Naive thymus-derived CD4-positive, alpha-beta T cell (primary cell): ENCODE measurements at regions not wholly inside any gene's neighbourhood (a gene's known extent, or its start where the extent isn't known, plus 50 kb on each side); places are given as distances from the start of the nearest gene placed in this dataset.

Experiments used
- ATAC-seq: fragments of 150-1000 bp; cut with Tn5 transposase; 2 replicates; pipeline ENCODE4 v1.10.0; 2021; ENCODE audit warnings: mild to moderate bottlenecking, moderate library complexity
- CTCF ChIA-PET: fragments of 350-600 bp; sonication (Branson Sonifier 250); formaldehyde crosslinking; loops from one replicate; lab custom pipeline; 2021; ENCODE audit warnings: antibody characterized with exemption; lab: Charles Lee
- POLR2A ChIA-PET: fragments of 350-600 bp; sonication (Branson Sonifier 250); formaldehyde crosslinking; loops from one replicate; lab custom pipeline; 2021; ENCODE audit warnings: antibody characterized with exemption, inconsistent platforms; lab: Charles Lee
- DNase-seq, 9 donors: peaks; one replicate each; pipeline versions ENCODE4 v3.0.0 to v3.0.0-alpha.2; 2020 to 2022; ENCODE audit warnings: mixed read lengths in 1 of 9
- H3K27ac ChIP-seq: one replicate; pipeline ENCODE4 v1.7.0; 2013; ENCODE audit warnings: mild to moderate bottlenecking, low read depth, low read length, moderate library complexity
- H3K27me3 ChIP-seq, 2 donors: one replicate each; pipeline ENCODE4 v1.7.0; 2013; ENCODE audit warnings: low read length in 2 of 2, mild to moderate bottlenecking in 2 of 2, moderate library complexity in 2 of 2; ENCODE audit not compliant: control insufficient read depth in 2 of 2, insufficient read depth in 2 of 2
- H3K36me3 ChIP-seq, 3 experiments: 1 replicate in 2 of 3; 2 replicates in 1 of 3; pipeline ENCODE4 v1.7.0; 2013; ENCODE audit warnings: low read length in 3 of 3, mild to moderate bottlenecking in 3 of 3, moderate library complexity in 1 of 3; ENCODE audit not compliant: insufficient read depth in 3 of 3, control insufficient read depth in 2 of 3
- H3K4me1 ChIP-seq, 2 donors: one replicate each; pipeline ENCODE4 v1.7.0; 2013; ENCODE audit warnings: low read length in 2 of 2, mild to moderate bottlenecking in 2 of 2, moderate library complexity in 1 of 2; ENCODE audit not compliant: control insufficient read depth in 2 of 2, insufficient read depth in 2 of 2
- H3K4me3 ChIP-seq: 2 replicates; pipeline ENCODE4 v1.7.0; 2013; ENCODE audit warnings: mild to moderate bottlenecking, low read length
- H3K9me3 ChIP-seq, 3 experiments: 1 replicate in 2 of 3; 2 replicates in 1 of 3; pipeline ENCODE4 v1.7.0; 2013; ENCODE audit warnings: low read length in 3 of 3; ENCODE audit not compliant: control insufficient read depth in 2 of 3
- H3K27ac Mint-ChIP-seq, 9 donors: one replicate each; pipeline ENCODE4 v1.8.0; 2020 to 2022; ENCODE audit warnings: mixed read lengths in 9 of 9, mild to moderate bottlenecking in 8 of 9, moderate library complexity in 5 of 9, inconsistent platforms in 2 of 9
- H3K27me3 Mint-ChIP-seq, 5 donors: one replicate each; pipeline ENCODE4 v1.8.0; 2021 to 2022; ENCODE audit warnings: mixed read lengths in 5 of 5, mild to moderate bottlenecking in 1 of 5
- H3K36me3 Mint-ChIP-seq, 5 donors: one replicate each; pipeline ENCODE4 v1.8.0; 2020 to 2022; ENCODE audit warnings: mixed read lengths in 5 of 5, mild to moderate bottlenecking in 3 of 5, inconsistent platforms in 1 of 5
- H3K4me1 Mint-ChIP-seq, 7 donors: one replicate each; pipeline ENCODE4 v1.8.0; 2020 to 2022; ENCODE audit warnings: mixed read lengths in 7 of 7, mild to moderate bottlenecking in 3 of 7, inconsistent platforms in 1 of 7
- H3K4me3 Mint-ChIP-seq, 10 donors: one replicate each; pipeline ENCODE4 v1.8.0; 2020 to 2022; ENCODE audit warnings: mild to moderate bottlenecking in 10 of 10, mixed read lengths in 10 of 10, moderate library complexity in 6 of 10, inconsistent platforms in 2 of 10
- H3K9me3 Mint-ChIP-seq, 11 donors: one replicate each; pipeline ENCODE4 v1.8.0; 2020 to 2022; ENCODE audit warnings: mixed read lengths in 11 of 11, mild to moderate bottlenecking in 4 of 11, inconsistent platforms in 1 of 11, moderate library complexity in 1 of 11
- intact Hi-C, 2 donors: fragments of 100-400 bp; cut with micrococcal nuclease; formaldehyde crosslinking; loops; one replicate each; pipeline ENCODE4 v1.15.1; 2023

DNA sequence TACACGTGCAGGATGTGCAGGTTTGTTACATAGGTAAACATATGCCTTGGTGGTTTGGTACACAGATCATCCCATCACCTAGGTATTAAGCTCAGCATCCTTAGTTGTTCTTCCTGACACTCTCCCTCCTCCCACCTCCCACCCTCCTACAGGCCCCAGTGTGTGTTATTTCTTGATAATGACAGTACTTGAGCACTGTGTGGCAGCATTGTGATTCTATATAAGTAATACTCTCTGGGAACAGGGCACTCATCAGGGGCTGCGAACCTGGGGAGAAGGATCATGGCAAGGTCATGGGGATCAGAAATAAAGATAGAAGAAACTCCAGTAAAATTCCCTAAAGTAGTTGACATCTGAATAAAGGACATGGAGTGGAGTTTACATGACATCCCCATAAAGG, 1256.2 kb upstream of the CRIM1 start:
- H3K4me3 ChIP-seq, result no peak overlapping the region
- Mint-ChIP-seq H3K4me3 (no peak overlapping the region), H3K27ac (no peak overlapping the region), H3K27me3 (no peaks in the 10 kb centered on the region), H3K9me3 (peaks cover 0 to 16% (median 2%) of the 10 kb centered on the region in 11 donors), H3K4me1 (no peaks in the 10 kb centered on the region), H3K36me3 (no peaks in the 10 kb centered on the region)
- ATAC-seq, result no peak
- ChIA-PET CTCF (no interaction called here), POLR2A (no interaction called here)
- H3K4me1 ChIP-seq, result no peaks in the 10 kb centered on the region
- intact Hi-C loops, result no loop called here
- H3K27ac ChIP-seq, result no peak overlapping the region
- DNase-seq, result no peak
- H3K9me3 ChIP-seq, result no peaks in the 10 kb centered on the region
- no peaks in the 10 kb centered on the region for H3K27me3 ChIP-seq
- H3K36me3 ChIP-seq, result no peaks in the 10 kb centered on the region

- intact Hi-C loops, result no loop called here
- Histone ChIP-seq H3K9me3 (no peaks in the 10 kb centered on the region), H3K36me3 (no peaks in the 10 kb centered on the region), H3K4me1 (no peaks in the 10 kb centered on the region), H3K27ac (no peak overlapping the region), H3K4me3 (no peak overlapping the region), H3K27me3 (no peaks in the 10 kb centered on the region)
- ChIA-PET CTCF (no interaction called here), POLR2A (no interaction called here)
- Mint-ChIP-seq H3K36me3 (no peaks in the 10 kb centered on the region), H3K9me3 (peaks cover 0 to 10% (median 3%) of the 10 kb centered on the region in 11 donors), H3K4me1 (no peaks in the 10 kb centered on the region), H3K27me3 (no peaks in the 10 kb centered on the region), H3K4me3 (no peak overlapping the region), H3K27ac (no peak overlapping the region)
- ATAC-seq (no peak), DNase-seq (no peak)
Measured at GRCh38 chr2:35082072-35082471, 1273.5 kb upstream of the CRIM1 start.

DNA sequence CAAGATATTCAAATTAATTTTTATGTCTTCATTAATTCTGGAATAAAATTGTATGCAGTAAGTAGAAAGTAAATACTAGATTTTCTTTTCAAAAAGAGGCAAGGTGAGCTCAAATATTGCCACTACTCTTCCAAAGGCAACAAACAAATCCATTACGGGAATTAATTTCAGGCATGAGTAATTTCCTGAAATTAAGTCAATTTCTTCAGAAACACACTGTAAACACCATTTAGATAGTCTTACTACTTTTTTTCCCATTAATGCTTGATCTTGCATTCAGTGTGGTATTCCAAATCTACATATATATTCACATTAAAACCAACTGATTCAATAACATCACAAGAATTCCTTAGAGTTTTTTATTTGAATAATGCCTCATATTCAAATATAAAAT, 1274.0 kb upstream of the CRIM1 start:
- DNase-seq (no peak), ATAC-seq (no peak)
- Histone ChIP-seq H3K27ac (no peak overlapping the region), H3K36me3 (no peaks in the 10 kb centered on the region), H3K27me3 (no peaks in the 10 kb centered on the region), H3K9me3 (no peaks in the 10 kb centered on the region), H3K4me1 (no peaks in the 10 kb centered on the region), H3K4me3 (no peak overlapping the region)
- ChIA-PET CTCF (no interaction called here), POLR2A (no interaction called here)
- Mint-ChIP-seq H3K4me1 (no peaks in the 10 kb centered on the region), H3K9me3 (peaks cover 0 to 7% (median 3%) of the 10 kb centered on the region in 11 donors), H3K36me3 (no peaks in the 10 kb centered on the region), H3K27me3 (no peaks in the 10 kb centered on the region), H3K27ac (no peak overlapping the region), H3K4me3 (no peak overlapping the region)
- intact Hi-C loops, result no loop called here

- H3K27ac ChIP-seq, result no peak overlapping the region
- H3K9me3 ChIP-seq, result no peaks in the 10 kb centered on the region
- no peak overlapping the region for H3K4me3 ChIP-seq
- H3K36me3 Mint-ChIP-seq, result no peaks in the 10 kb centered on the region
- H3K4me1 Mint-ChIP-seq, result no peaks in the 10 kb centered on the region
- H3K4me3 Mint-ChIP-seq, result no peak overlapping the region
- ChIA-PET CTCF (no interaction called here), POLR2A (no interaction called here)
- H3K4me1 ChIP-seq, result no peaks in the 10 kb centered on the region
- H3K36me3 ChIP-seq, result no peaks in the 10 kb centered on the region
- no peak for DNase-seq
- intact Hi-C loops, result no loop called here
- no peak for ATAC-seq
- peaks cover 0 to 5% (median 1%) of the 10 kb centered on the region in 11 donors for H3K9me3 Mint-ChIP-seq
- H3K27ac Mint-ChIP-seq, result no peak overlapping the region
- H3K27me3 Mint-ChIP-seq, result no peaks in the 10 kb centered on the region
- no peaks in the 10 kb centered on the region for H3K27me3 ChIP-seq
Measured at GRCh38 chr2:35081001-35081621, 1274.5 kb upstream of the CRIM1 start.

- ChIA-PET POLR2A (no interaction called here), CTCF (no interaction called here)
- Mint-ChIP-seq H3K27me3 (no peaks in the 10 kb centered on the region), H3K36me3 (no peaks in the 10 kb centered on the region), H3K9me3 (peaks cover 0 to 5% (median 0%) of the 10 kb centered on the region in 11 donors), H3K4me3 (no peak overlapping the region), H3K4me1 (no peaks in the 10 kb centered on the region), H3K27ac (no peak overlapping the region)
- no peak for DNase-seq
- Histone ChIP-seq H3K27me3 (no peaks in the 10 kb centered on the region), H3K27ac (no peak overlapping the region), H3K4me1 (no peaks in the 10 kb centered on the region), H3K9me3 (no peaks in the 10 kb centered on the region), H3K36me3 (no peaks in the 10 kb centered on the region), H3K4me3 (no peak overlapping the region)
- intact Hi-C loops, result no loop called here
- ATAC-seq, result no peak
Measured at GRCh38 chr2:35080231-35080910, 1275.2 kb upstream of the CRIM1 start.

- ChIA-PET CTCF (no interaction called here), POLR2A (no interaction called here)
- Mint-ChIP-seq H3K36me3 (no peaks in the 10 kb centered on the region), H3K4me1 (no peaks in the 10 kb centered on the region), H3K27me3 (no peaks in the 10 kb centered on the region), H3K27ac (no peak overlapping the region), H3K4me3 (no peak overlapping the region), H3K9me3 (peaks cover 0 to 43% (median 7%) of the 10 kb centered on the region in 11 donors)
- ATAC-seq (no peak), DNase-seq (no peak)
- intact Hi-C loops, result no loop called here
- H3K4me1 ChIP-seq, result no peaks in the 10 kb centered on the region
- H3K4me3 ChIP-seq, result no peak overlapping the region
- H3K36me3 ChIP-seq, result no peaks in the 10 kb centered on the region
- H3K27me3 ChIP-seq, result no peaks in the 10 kb centered on the region
- H3K27ac ChIP-seq, result no peak overlapping the region
- peaks cover 0 to 7% (median 0%) of the 10 kb centered on the region in 3 experiments for H3K9me3 ChIP-seq
Measured at GRCh38 chr2:35067420-35067819, 1288.2 kb upstream of the CRIM1 start.

DNA sequence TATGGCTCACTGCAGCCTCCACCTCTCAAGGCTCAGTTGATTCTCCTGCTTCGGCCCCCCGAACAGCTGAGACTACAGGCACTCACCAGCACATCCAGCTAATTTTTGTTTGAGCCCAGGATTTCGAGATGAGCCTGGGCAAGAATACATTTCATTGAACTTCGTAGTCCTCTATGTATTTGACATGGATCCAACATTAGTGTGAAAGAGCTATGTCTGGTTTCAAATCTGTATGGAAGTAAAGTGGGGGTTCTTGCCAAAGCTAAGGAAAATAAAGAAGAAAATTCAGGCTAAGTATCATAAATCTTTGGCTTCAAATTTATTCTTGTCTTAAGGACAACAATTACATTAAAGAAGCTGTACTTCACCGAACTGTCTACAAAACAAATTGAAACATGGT, 1291.7 kb upstream of the CRIM1 start:
- ChIA-PET CTCF (no interaction called here), POLR2A (no interaction called here)
- no peak overlapping the region for H3K4me3 Mint-ChIP-seq

More for the DNA sequence above, 1291.7 kb upstream of the CRIM1 start:
- DNase-seq (no peak), ATAC-seq (no peak)
- no peaks in the 10 kb centered on the region for H3K4me1 ChIP-seq
- no peak overlapping the region for H3K27ac Mint-ChIP-seq
- H3K9me3 Mint-ChIP-seq, result peaks cover 0 to 26% (median 3%) of the 10 kb centered on the region in 11 donors
- H3K9me3 ChIP-seq, result peaks cover 0 to 7% (median 0%) of the 10 kb centered on the region in 3 experiments
- H3K36me3 ChIP-seq, result no peaks in the 10 kb centered on the region
- H3K36me3 Mint-ChIP-seq, result no peaks in the 10 kb centered on the region
- H3K4me3 ChIP-seq, result no peak overlapping the region
- H3K27ac ChIP-seq, result no peak overlapping the region
- H3K4me1 Mint-ChIP-seq, result no peaks in the 10 kb centered on the region
- no peaks in the 10 kb centered on the region for H3K27me3 ChIP-seq
- intact Hi-C loops, result no loop called here
- H3K27me3 Mint-ChIP-seq, result no peaks in the 10 kb centered on the region
